IPS DF 6.9 (cell line): ENCODE measurements at regions not wholly inside any gene's neighbourhood (a gene's known extent, or its start where the extent isn't known, plus 50 kb on each side); places are given as distances from the start of the nearest gene placed in this dataset.
"Not testable (repeated sequence)": the region's sequence is repeated elsewhere in the genome, so short reads cannot be mapped to it uniquely, and the experiment has no call there.

Source experiments
- DNase-seq: peaks from one replicate; pipeline ENCODE4 v3.0.0-alpha.2; 2013; ENCODE audit warnings: low read depth, low spot score
- H3K27ac ChIP-seq: one replicate; pipeline ENCODE4 v1.5.1; 2013; ENCODE audit warnings: low read length, control low read depth
- H3K27me3 ChIP-seq: 2 replicates; pipeline ENCODE4 v1.6.1; 2013; ENCODE audit warnings: mild to moderate bottlenecking, low read length; ENCODE audit not compliant: control insufficient read depth, insufficient read depth
- H3K36me3 ChIP-seq: 2 replicates; pipeline ENCODE4 v1.6.1; 2013; ENCODE audit warnings: low read length; ENCODE audit not compliant: control insufficient read depth, insufficient read depth
- H3K4me1 ChIP-seq: 2 replicates; pipeline ENCODE4 v1.6.1; 2013; ENCODE audit warnings: low read length; ENCODE audit not compliant: control insufficient read depth, insufficient read depth
- H3K4me3 ChIP-seq: 2 replicates; pipeline ENCODE4 v1.5.1; 2013; ENCODE audit warnings: mild to moderate bottlenecking, low read length
- H3K9me3 ChIP-seq: 2 replicates; pipeline ENCODE4 v1.6.1; 2013; ENCODE audit warnings: low read length, inconsistent platforms; ENCODE audit not compliant: control insufficient read depth, insufficient read depth
- WGBS: extraction: QIAGEN DNeasy Blood & Tissue Kit; methylation state at CpG from one replicate; pipeline ENCODE4 v1.1.7; 2013; ENCODE audit warnings: mixed read lengths, missing lambda C conversion rate; ENCODE audit not compliant: insufficient read length, insufficient coverage; 5-methylcytosine and 5-hydroxymethylcytosine counted together

DNA sequence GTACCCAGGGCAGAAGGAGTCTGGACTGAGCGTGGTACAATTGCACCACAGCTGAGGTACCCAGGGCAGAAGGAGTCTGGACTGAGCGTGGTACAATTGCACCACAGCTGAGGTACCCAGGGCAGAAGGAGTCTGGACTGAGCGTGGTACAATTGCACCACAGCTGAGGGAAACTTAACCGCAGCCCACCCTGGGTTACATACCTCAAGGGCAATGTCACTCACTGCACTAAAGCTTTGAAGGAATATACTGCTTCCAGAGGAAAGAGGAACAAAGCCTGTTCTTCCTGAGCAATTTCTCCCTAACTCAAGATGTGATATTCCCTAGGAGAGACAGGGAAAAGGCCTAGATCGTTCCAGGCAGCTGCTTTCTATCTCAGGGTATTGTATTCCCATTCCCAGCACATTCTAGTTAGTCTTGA is 411.4 kb downstream of the LTN1 start:
- WGBS, result no CpG with 5 or more reads among the region's 5 CpGs
- H3K4me3 ChIP-seq, H3K27ac ChIP-seq, H3K27me3 ChIP-seq, H3K4me1 ChIP-seq, H3K36me3 ChIP-seq, H3K9me3 ChIP-seq, DNase-seq: not testable (repeated sequence)

DNA sequence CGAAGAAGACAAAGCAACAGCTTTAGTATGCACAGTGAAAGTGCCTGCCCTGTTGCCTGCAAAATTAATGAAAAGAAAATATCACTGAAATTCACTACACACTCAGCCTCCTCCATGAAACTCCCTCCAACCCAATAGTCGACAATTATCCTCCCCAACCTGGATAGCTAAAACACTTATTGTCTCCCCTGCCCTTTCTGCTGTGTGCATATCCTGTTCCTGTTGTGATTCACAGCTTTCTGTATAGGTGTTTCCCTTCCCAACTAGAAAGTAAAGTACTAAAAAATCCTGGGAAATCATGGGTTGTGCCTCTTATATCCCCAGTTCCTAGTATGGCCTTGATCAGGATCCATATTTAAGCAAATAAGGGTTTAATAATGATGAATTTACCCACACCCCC is 412.1 kb downstream of the LTN1 start:
- Histone ChIP-seq H3K27me3 (no peaks in the 10 kb centered on the region), H3K4me1 (peaks cover 5% of the 10 kb centered on the region; the same call in 1 of the 2 replicates), H3K27ac (no peak overlapping the region), H3K36me3 (no peaks in the 10 kb centered on the region), H3K4me3 (no peak overlapping the region), H3K9me3 (no peaks in the 10 kb centered on the region)
- no peak for DNase-seq
- no CpG with 5 or more reads among the region's 2 CpGs for WGBS

GRCh38 chr21:28579986-28580550 is 412.6 kb downstream of the LTN1 start:
- Histone ChIP-seq H3K4me1 (peaks cover 5% of the 10 kb centered on the region; the same call in 1 of the 2 replicates), H3K4me3 (no peak overlapping the region), H3K27me3 (no peaks in the 10 kb centered on the region), H3K36me3 (no peaks in the 10 kb centered on the region), H3K9me3 (peaks cover 2% of the 10 kb centered on the region), H3K27ac (no peak overlapping the region)
- WGBS, result no CpG with 5 or more reads among the region's 4 CpGs
- no peak for DNase-seq

- Histone ChIP-seq H3K4me3 (no peak overlapping the region), H3K27me3 (no peaks in the 10 kb centered on the region), H3K36me3 (no peaks in the 10 kb centered on the region), H3K9me3 (no peaks in the 10 kb centered on the region), H3K27ac (no peak overlapping the region), H3K4me1 (no peaks in the 10 kb centered on the region)
- DNase-seq, result no peak
- WGBS, result no CpG with 5 or more reads among the region's 2 CpGs
Observed at GRCh38 chr21:28568692-28569091, 424.0 kb downstream of the LTN1 start.

GRCh38 chr21:28563933-28564332 is 428.7 kb downstream of the LTN1 start:
- WGBS, result no CpG with 5 or more reads among the region's 18 CpGs
- H3K9me3 ChIP-seq, H3K36me3 ChIP-seq, H3K4me3 ChIP-seq, H3K27me3 ChIP-seq, H3K4me1 ChIP-seq, H3K27ac ChIP-seq, DNase-seq: not testable (repeated sequence)

DNA sequence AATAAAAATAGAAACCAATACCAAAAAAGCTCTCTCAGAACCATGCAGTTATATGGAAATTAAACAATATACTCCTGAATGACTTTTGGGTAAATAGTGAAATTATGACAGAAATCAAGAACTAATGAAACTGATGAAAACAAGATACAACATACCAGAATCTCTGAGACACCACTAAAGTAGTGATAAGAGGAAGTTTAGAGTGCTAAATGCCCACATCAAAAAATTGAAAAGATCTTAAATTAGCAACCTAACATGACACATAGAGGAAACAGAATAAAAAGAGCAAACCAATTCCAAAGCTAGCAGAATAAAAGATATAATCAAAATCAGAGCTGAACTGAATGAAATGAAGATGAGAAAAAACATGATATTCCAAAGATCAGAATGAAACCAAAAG is 430.9 kb downstream of the LTN1 start:
- Histone ChIP-seq H3K27ac (no peak overlapping the region), H3K9me3 (no peaks in the 10 kb centered on the region), H3K4me1 (no peaks in the 10 kb centered on the region), H3K4me3 (no peak overlapping the region), H3K27me3 (no peaks in the 10 kb centered on the region), H3K36me3 (no peaks in the 10 kb centered on the region)
- DNase-seq, result no peak

DNA sequence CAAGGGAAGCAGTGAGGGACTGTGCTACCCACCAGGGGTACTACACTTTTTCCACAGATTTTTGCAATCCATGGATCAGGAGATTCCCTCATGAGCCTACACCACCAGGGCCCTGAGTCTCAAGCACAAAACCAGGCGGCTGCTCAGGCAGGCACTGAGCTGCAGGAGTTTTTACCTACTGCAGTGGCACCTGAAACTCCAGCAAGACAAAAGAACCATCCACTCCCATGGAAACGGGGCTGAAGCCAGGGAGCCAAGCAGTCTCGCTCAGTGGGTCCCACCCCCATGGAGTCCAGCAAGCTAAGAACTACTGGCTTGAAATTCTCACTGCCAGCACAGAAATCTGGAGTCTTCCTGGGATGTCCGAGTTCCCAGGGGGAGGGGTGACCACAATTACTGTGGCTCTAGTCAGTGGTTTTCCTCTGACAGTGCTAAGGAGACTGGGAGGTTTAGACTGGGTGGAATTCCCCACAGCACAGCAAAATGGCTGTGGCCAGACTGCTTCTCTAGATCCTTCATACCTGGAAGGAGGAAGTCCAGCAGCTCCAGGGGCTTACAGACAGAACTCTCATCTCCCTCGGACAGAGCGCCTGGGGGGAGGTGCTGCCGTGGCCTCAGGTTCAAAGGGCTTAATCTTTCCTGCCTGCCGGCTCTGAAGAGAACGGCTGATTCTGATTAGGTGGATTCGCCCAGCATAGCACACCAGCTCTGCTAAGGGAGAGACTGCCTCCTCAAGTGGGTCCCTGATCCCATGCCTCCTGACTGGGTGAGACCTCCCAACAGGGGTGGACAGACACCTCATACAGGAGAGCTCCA is 437.8 kb downstream of the LTN1 start:
- DNase-seq, result no peak
- Histone ChIP-seq H3K36me3 (no peaks in the 10 kb centered on the region), H3K27me3 (no peaks in the 10 kb centered on the region), H3K4me3 (no peak overlapping the region), H3K9me3 (no peaks in the 10 kb centered on the region), H3K27ac (no peak overlapping the region), H3K4me1 (peaks cover 3% of the 10 kb centered on the region; the same call in 1 of the 2 replicates)
- WGBS, result no CpG with 5 or more reads among the region's 10 CpGs

DNA sequence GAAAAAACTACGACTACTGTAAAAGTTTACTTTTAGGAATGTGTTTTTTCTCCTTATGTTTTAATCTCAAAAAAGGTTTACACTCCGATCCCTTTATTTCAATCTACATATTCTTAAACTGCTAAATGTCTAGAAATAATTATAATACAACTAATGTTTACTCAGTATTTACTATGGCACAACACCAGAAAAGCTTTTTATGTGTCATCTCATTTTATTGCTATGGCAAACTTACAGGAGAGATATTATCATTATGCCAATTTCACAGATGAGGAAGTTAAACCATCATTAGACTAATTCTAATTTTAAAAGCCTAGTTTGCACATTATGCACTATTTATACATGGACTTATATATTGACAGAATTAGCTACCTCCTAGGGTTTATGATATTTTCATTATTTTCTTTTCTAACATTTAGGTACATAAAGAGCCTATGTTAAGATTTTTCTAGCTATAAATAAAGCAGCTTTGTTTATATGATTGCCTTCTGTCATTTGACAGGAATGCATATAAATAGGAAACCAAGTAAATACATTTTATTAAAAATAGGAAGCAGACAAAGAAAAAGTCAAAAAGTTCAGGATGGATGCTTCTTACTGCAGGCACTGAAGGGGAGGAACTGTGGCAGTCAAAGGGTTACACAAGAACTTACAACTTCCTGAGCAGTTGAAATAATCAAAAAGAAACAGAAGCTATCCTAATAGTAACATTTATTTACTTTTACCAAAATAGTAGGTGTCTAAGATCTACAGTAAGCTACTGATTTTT is 442.4 kb downstream of the LTN1 start:
- peaks cover 3% of the 10 kb centered on the region; the same call in 1 of the 2 replicates for H3K4me1 ChIP-seq
- no peak for DNase-seq
- WGBS, result no CpG with 5 or more reads among the region's 2 CpGs
- no peaks in the 10 kb centered on the region for H3K27me3 ChIP-seq
- no peaks in the 10 kb centered on the region for H3K9me3 ChIP-seq
- H3K27ac ChIP-seq, result no peak overlapping the region
- H3K4me3 ChIP-seq, result no peak overlapping the region
- no peaks in the 10 kb centered on the region for H3K36me3 ChIP-seq

DNA sequence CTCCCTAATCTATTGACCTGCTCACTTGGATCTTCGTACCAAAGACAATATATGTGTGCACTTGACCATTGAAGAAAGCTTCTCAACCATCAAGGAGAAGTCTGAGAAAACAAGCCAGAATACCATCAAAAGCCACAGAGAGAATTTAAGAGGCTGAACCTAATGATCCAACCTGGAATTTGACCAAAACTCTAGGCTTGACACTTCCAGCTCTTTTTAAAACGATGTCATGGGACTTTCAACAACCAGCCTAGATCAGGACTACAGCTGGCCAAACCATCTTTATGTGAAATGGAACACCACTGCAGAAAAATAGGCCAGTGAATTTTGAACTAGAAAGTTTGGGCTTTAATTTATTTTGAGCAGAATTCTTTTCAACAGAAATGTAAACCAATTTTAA is 444.4 kb downstream of the LTN1 start:
- no peaks in the 10 kb centered on the region for H3K36me3 ChIP-seq
- no CpG with 5 or more reads among the region's 2 CpGs for WGBS
- no peak for DNase-seq
- no peaks in the 10 kb centered on the region for H3K9me3 ChIP-seq
- H3K27ac ChIP-seq, result no peak overlapping the region
- H3K4me1 ChIP-seq, result no peaks in the 10 kb centered on the region
- no peaks in the 10 kb centered on the region for H3K27me3 ChIP-seq
- H3K4me3 ChIP-seq, result no peak overlapping the region

DNA sequence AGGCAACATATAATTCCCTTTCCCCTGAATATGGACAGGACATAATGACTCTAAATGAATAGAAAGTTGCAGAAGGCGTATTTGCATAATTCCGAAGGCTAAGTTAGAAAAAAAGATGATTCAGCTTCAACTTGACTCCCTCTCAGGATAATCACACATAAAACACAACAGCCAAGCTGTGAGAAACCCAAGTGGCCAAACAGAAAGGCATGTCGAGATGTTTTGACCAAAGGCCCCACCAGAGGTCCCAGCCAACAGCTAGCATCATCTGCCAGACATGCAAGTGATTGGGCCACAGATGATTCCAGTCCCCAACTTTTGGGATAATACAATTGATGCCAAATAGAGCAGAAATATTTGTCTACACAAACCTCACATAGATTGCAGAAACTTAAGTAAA is 444.9 kb downstream of the LTN1 start:
- no CpG with 5 or more reads among the region's 3 CpGs for WGBS
- H3K27ac ChIP-seq, result no peak overlapping the region
- DNase-seq, result no peak

More for the DNA sequence above, 444.9 kb downstream of the LTN1 start:
- H3K9me3 ChIP-seq, result no peaks in the 10 kb centered on the region
- H3K4me1 ChIP-seq, result no peaks in the 10 kb centered on the region
- H3K27me3 ChIP-seq, result no peaks in the 10 kb centered on the region
- no peak overlapping the region for H3K4me3 ChIP-seq
- H3K36me3 ChIP-seq, result no peaks in the 10 kb centered on the region
